Transverse colon (tissue), 4 donors: ENCODE measurements at regions not wholly inside any gene's neighbourhood (a gene's known extent, or its start where the extent isn't known, plus 50 kb on each side); places are given as distances from the start of the nearest gene placed in this dataset.

ENCODE experiments used
- DNase-seq: peaks from one replicate; pipeline ENCODE4 v3.0.0-alpha.2; 2019
- H3K27ac ChIP-seq, 4 donors: fragments of 200-600 bp; sonication (generic); 2 replicates each; pipeline ENCODE4 v1.5.1; 2016 to 2018; ENCODE audit warnings: inconsistent platforms in 4 of 4
- H3K27me3 ChIP-seq: fragments of 200-600 bp; sonication (generic); 2 replicates; pipeline ENCODE4 v1.5.1; 2017; ENCODE audit warnings: inconsistent platforms
- H3K36me3 ChIP-seq, 4 donors: fragments of 200-600 bp; sonication (generic); 2 replicates each; pipeline ENCODE4 v1.5.1; 2017 to 2019; ENCODE audit warnings: inconsistent platforms in 4 of 4
- H3K4me1 ChIP-seq, 4 donors: fragments of 200-600 bp; sonication (generic); 2 replicates each; pipeline ENCODE4 v1.5.1; 2017 to 2020; ENCODE audit warnings: inconsistent platforms in 4 of 4
- H3K4me3 ChIP-seq, 4 donors: fragments of 200-600 bp; sonication (generic); 1 replicate in 1 of 4; 2 replicates in 3 of 4; pipeline versions ENCODE4 v1.5.1 to v1.6.1; 2017 to 2019; ENCODE audit warnings: inconsistent platforms in 4 of 4
- H3K9me3 ChIP-seq, 2 donors: fragments of 200-600 bp; sonication (generic); 2 replicates each; pipeline ENCODE4 v1.5.1; 2017 to 2019; ENCODE audit warnings: inconsistent platforms in 2 of 2
- CTCF ChIP-seq, 5 experiments: fragments of 200-600 bp in 3 of 5; fragments of 450-650 bp in 2 of 5; sonication (generic) in 3 of 5; IDR thresholded peaks; 1 replicate in 2 of 5; 2 replicates in 3 of 5; pipeline ENCODE4 v1.5.1; 2016 to 2017; ENCODE audit warnings: antibody characterized with exemption in 5 of 5, inconsistent platforms in 3 of 5, mild to moderate bottlenecking in 2 of 5, moderate library complexity in 1 of 5
- EP300 ChIP-seq: sonication (generic); formaldehyde crosslinking; IDR thresholded peaks from one replicate; pipeline ENCODE4 v1.6.1; 2017; ENCODE audit warnings: antibody characterized with exemption, low read depth
- POLR2A ChIP-seq: fragments of 450-650 bp; IDR thresholded peaks from one replicate; pipeline ENCODE4 v1.6.1; 2016; ENCODE audit warnings: antibody characterized with exemption, mild to moderate bottlenecking, moderate library complexity
- POLR2AphosphoS5 ChIP-seq, 3 donors: sonication (generic); formaldehyde crosslinking; IDR thresholded peaks; one replicate each; pipeline ENCODE4 v1.6.1; 2016; ENCODE audit warnings: antibody characterized with exemption in 3 of 3
- WGBS, 2 donors: methylation state at CpG; one replicate each; pipeline ENCODE4 v1.1.5; 2018; ENCODE audit warnings: low coverage in 1 of 2; 5-methylcytosine and 5-hydroxymethylcytosine counted together
- in situ Hi-C, 4 donors: fragments of 200-750 bp; cut with MboI; loops; one replicate each; pipeline versions ENCODE4 v1.15.0 to v1.15.1; 2017; ENCODE audit warnings: low sequenced_read_pairs in 3 of 4, low pct_ligation_motif_present in 1 of 4, low pct_unique_long_range_greater_than_20kb in 1 of 4
- intact Hi-C: fragments of 100-400 bp; cut with DNase I; formaldehyde crosslinking; loops from one replicate; pipeline ENCODE4 v1.15.1; 2023; ENCODE audit warnings: low total_unique reads

DNA sequence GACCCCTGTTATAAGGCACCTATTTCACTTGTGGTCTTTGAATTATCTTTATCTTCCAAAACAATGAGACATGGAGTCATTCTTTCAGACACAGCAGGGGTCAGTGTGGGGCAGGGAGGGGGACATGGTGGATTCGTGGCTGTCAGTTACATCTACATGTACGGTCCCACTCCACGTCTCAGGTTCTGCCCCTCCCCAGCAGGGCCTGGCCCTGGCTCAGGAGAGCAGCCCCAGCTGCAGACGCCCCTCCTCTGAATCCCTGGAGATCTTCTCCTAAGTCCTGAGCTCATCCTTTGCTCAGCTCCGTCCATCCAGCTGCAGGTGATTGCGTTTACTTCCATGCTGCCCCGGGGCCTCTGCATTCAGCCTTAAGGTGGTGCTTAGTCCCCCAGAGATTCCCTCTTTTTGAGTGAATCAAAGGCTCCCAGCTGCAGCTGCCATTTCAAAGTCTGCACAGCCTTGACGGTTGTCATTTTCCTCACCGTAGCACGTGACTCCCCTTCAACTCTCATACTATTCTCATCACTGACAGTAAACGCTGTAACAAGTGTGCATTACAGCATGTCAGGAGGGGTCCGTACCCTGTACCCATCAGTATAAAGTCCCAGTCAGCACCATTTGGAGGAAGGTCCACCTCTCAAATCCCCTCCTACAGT, 113.4 kb upstream of the TCERG1L start:
- intact Hi-C loops: no loop called here
- WGBS, 2 donors: 84% methylated on average over 12 of the region's 12 CpGs; no CpG with 5 or more reads in 1 of the 2 donors
- TF ChIP-seq POLR2AphosphoS5 (IDR thresholded peaks at IDR 0.05) (no peak), EP300 (no peak), POLR2A (no peak), CTCF (IDR thresholded peaks at IDR 0.05) (no peak)
- Histone ChIP-seq H3K4me1 (peaks cover 0 to 4% (median 0%) of the 10 kb centered on the region in 4 donors), H3K9me3 (no peaks in the 10 kb centered on the region), H3K27ac (no peak overlapping the region), H3K4me3 (no peak overlapping the region), H3K36me3 (no peaks in the 10 kb centered on the region), H3K27me3 (no peaks in the 10 kb centered on the region)
- DNase-seq: no peak
- in situ Hi-C loops: no loop called here

GRCh38 chr10:131425752-131426533, 114.4 kb upstream of the TCERG1L start:
- H3K27me3 ChIP-seq: no peaks in the 10 kb centered on the region
- TF ChIP-seq EP300: no peak
- no peak for TF ChIP-seq CTCF (IDR thresholded peaks at IDR 0.05)
- TF ChIP-seq POLR2AphosphoS5 (IDR thresholded peaks at IDR 0.05): no peak
- no peak for TF ChIP-seq POLR2A
- intact Hi-C loops (no loop called here), in situ Hi-C loops (no loop called here)
- H3K4me1 ChIP-seq: peaks cover 0 to 4% (median 0%) of the 10 kb centered on the region in 4 donors
- WGBS, 2 donors: 0 to 58% methylated on average over 1 to 11 of the region's 11 CpGs
- H3K27ac ChIP-seq: no peak overlapping the region
- H3K36me3 ChIP-seq: no peaks in the 10 kb centered on the region
- DNase-seq: no peak
- H3K9me3 ChIP-seq: no peaks in the 10 kb centered on the region
- H3K4me3 ChIP-seq: no peak overlapping the region

DNA sequence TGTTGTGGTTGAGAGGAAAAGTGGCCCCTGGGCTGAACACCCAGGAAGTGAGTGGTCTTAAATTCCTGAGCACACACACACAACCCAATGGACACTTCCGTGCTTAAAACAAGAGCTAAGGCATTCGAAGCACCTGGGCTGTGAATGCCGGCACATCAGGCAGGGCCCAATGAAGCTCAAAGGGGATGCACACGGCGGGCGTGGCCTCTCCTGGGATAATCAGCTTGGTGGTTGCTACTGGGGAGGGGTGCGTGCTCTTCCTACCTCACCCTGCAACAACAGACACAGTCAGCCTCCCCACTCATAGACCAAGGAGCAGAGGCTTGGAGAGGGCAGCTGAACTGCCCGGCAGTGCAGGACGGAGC, 115.0 kb upstream of the TCERG1L start:
- H3K36me3 ChIP-seq: no peaks in the 10 kb centered on the region
- TF ChIP-seq POLR2A (no peak), EP300 (no peak), POLR2AphosphoS5 (IDR thresholded peaks at IDR 0.05) (no peak)
- 85% methylated on average over 9 of the region's 9 CpGs; no CpG with 5 or more reads in 1 of the 2 donors for WGBS, 2 donors
- intact Hi-C loops: no loop called here
- H3K27me3 ChIP-seq: no peaks in the 10 kb centered on the region
- H3K4me1 ChIP-seq: peaks cover 0 to 4% (median 0%) of the 10 kb centered on the region in 4 donors
- no peak for DNase-seq
- no peak overlapping the region for H3K27ac ChIP-seq
- H3K4me3 ChIP-seq: no peak overlapping the region
- in situ Hi-C loops: no loop called here
- no peaks in the 10 kb centered on the region for H3K9me3 ChIP-seq

- in situ Hi-C loops: no loop called here
- WGBS, 2 donors: 16 to 18% methylated on average over 3 to 8 of the region's 8 CpGs
- Histone ChIP-seq H3K4me1 (peaks cover 0 to 4% (median 0%) of the 10 kb centered on the region in 4 donors), H3K36me3 (no peaks in the 10 kb centered on the region), H3K27ac (no peak overlapping the region), H3K9me3 (no peaks in the 10 kb centered on the region), H3K4me3 (no peak overlapping the region), H3K27me3 (peaks cover 6% of the 10 kb centered on the region)
- no peak for DNase-seq
- TF ChIP-seq EP300: no peak
- TF ChIP-seq POLR2AphosphoS5 (IDR thresholded peaks at IDR 0.05): no peak
- intact Hi-C loops: no loop called here
Measured at GRCh38 chr10:131427281-131427680, 115.8 kb upstream of the TCERG1L start.

DNA sequence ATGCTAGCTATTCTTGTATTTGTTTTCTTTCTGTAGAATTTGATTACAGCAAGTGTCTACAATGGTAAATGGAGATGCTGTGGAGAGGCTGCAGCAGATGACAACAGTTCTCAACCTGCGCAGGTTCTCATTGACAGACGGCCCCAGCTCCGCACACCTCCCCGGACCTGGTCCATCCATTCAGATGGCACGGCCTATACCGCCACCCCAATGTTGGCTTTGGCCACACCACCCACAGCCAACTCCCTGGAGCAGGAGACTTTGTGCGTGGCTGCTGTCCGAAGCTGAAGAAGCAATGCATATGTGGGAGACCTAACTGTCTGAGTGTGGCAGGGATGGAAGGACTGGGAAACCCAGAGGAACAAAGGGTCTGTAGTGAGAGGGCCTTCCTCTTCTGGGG, 116.4 kb upstream of the TCERG1L start:
- Histone ChIP-seq H3K4me3 (no peak overlapping the region), H3K36me3 (no peaks in the 10 kb centered on the region), H3K27me3 (peaks cover 6% of the 10 kb centered on the region), H3K27ac (no peak overlapping the region), H3K9me3 (no peaks in the 10 kb centered on the region), H3K4me1 (peaks cover 0 to 4% (median 0%) of the 10 kb centered on the region in 4 donors)
- DNase-seq: no peak
- in situ Hi-C loops (no loop called here), intact Hi-C loops (no loop called here)
- TF ChIP-seq POLR2A: no peak
- TF ChIP-seq CTCF (IDR thresholded peaks at IDR 0.05): no peak
- no peak for TF ChIP-seq EP300
- no peak for TF ChIP-seq POLR2AphosphoS5 (IDR thresholded peaks at IDR 0.05)
- 90% methylated on average over 7 of the region's 8 CpGs; no CpG with 5 or more reads in 1 of the 2 donors for WGBS, 2 donors
